Fibroblast of the conjunctiva (primary cell): ENCODE measurements at regions not wholly inside any gene's neighbourhood (a gene's known extent, or its start where the extent isn't known, plus 50 kb on each side); places are given as distances from the start of the nearest gene placed in this dataset.
"Not testable (repeated sequence)": the region's sequence is repeated elsewhere in the genome, so short reads cannot be mapped to it uniquely, and the experiment has no call there.

Experiments used
- DNase-seq: peaks from one replicate; pipeline ENCODE4 v3.0.0-alpha.2; 2010; ENCODE audit warnings: low read depth

- DNase-seq = not testable (repeated sequence)
Measured at GRCh38 chr15:69684823-69685222, 232.2 kb downstream of the RPLP1 start.

DNA sequence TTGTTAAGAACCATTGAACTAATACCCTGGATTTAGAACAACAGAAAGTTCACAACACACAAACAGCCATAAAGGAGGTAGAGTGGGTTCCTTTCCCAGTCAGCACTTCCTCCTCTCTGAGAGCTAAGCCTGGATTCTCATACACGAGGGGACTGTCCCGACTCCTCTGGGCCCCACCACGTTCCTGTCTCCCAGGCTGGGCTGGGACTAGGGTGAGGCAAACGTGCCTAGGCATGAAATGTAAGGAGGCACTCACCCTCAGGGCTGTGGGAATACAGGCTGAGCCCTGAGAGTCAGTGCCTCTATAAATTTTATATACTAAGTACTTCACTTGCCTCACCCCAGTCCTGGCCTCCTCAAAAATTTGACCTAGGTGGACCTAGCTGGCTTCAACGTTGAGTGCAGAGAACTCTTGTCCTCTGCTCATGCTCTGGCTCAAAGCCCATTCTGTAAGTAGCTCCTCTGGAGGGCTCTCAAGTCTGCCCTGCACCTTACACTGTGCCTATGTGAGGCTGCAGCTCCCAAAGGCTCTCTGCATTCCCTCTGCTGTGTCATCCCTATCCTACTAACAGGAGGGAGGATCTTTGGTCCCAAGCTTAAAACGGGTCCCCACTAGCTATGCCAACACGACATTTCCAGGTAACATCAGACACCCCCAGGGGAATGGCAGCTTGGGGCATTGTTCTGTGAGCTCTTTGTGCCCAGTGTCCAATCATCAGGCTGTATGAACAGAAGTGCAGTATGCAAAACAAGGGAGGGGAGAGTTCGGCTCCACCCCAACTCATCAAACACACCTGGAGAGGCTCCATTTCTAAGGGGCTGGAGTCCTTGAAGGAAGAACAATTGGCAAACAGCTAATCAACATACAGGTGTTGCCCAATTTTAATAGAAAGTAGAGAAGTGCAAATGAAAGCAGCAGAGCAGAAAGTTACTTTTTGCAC, 233.2 kb downstream of the RPLP1 start:
- DNase-seq = no peak

DNA sequence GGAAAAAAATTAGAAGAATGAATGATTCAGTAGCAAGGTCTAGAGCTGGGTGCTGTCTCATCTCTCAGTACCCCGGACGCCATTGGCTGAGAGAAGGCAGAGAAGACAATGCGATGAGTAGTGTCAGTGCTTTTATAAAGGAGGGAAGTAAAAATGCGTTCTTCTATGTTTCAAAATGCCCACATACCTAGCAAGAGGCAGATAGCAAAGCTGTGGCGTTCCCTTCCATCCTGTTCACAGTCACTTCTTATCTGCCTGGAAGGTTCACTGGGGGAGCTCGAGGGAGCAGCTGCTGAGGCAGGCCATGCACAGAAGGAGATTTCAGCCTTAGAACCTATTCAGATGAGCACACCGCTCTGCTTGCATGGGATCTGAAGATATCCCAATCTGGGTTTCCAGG, 234.0 kb downstream of the RPLP1 start:
- no peak for DNase-seq

DNA sequence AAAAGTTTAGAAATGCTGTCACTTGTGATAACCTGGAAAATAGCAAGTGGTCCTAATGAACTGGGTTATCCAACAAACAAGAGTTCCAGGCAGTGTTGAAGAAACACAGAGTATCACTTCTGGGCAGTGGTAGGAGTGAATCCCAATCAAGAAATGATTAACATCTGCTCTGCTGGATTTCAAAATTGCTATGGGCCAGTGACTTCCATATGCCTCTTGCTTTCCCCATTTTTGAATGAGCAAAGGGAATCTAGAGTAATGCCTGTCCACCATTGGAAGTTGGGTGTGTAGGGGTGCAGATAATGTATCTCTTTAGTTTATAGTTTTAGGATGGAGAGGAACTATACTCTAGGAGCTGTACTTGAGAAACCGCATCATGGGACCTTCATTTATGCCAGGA, 236.5 kb downstream of the RPLP1 start:
- DNase-seq = no peak

DNA sequence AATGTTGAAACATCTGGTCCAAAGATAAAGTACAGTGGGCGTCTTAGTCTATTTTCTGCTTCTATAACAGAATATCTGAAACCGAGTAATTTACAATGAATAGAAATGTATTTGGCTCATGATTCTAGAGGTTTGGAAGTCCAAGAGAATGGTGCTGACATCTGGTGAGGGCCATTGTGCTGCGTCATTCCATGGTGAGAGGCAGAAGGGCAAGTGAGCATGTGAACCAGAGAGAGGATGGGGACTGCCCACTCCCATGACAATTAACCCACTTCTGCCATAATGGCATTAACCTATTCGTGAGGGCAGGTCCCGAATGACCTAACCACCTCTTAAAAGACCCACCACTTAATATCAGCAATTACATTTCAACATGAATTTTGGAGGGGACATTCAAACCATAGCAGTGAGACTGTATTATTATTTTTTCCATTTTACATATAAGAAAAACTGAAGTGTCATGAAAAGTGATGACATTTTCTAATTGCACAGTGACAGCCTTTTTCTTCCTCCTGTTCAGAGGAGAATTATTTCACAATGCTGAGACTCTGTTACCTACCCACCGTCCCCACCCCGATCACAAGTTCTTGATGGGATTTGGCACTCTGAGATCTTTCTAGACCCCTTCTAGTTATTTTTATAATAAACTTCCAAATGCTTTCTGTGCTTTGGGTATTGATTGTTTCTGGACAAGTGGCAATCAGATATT, 238.8 kb downstream of the RPLP1 start:
- DNase-seq = no peak

DNA sequence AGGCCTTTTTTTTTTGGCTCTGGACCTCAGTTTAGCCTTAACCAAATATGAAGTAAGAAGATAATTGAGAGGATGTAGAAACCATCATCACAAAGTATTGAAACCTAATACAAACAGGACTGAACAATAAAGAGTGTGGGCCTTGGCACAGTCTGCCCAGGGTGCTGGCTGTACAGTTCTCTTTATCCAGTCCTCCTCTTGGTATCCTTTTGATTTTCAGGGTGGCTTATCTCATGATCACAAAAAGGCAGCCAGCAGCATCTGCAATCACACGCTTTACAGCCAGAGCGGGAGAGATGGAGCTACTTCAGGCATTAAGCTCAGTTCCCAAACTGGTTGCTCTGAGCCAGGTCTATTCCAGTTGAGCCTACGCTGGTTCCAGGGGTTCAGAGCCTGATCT, 239.7 kb downstream of the RPLP1 start:
- no peak for DNase-seq

DNA sequence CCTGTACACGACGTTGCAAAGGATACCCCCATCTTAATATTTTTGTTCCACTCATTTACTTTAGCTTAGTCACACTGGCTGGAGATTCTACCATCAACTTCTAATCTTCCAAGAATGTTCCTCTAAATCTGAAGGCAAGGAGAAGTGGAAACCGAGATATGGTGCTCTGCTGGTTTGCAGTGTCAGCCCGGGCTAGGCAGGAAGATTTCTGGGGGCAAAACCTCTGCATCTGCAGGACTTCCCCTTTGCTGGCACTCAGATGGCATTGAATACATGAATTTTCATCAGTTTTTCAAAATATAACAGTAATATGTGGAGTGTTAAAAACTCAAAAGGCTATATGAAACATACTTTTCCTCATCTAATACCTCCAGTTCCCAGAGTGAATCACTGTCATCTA, 240.4 kb downstream of the RPLP1 start:
- no peak for DNase-seq

DNA sequence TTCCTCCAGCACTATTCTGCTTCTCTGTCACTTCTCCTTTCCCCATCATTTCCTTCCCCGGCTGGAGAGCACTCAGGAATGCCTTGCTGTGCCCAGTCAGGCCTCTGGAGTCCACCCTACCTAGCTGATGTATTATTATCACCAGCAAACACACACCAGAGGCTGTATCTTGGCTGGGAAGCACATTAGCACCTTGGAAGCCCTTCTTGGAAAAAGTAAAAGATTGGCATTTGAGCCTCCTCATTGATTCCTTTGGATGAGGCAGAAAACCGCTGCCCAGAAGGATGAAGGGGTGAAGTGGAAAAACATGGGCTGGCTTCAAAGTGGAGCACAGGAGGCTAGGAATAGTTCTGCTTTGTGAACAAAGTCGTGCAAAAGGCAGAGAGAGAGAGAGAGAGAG, 244.3 kb downstream of the RPLP1 start:
- DNase-seq = no peak

GRCh38 chr15:69697916-69698315, 245.3 kb downstream of the RPLP1 start:
- no peak for DNase-seq

DNA sequence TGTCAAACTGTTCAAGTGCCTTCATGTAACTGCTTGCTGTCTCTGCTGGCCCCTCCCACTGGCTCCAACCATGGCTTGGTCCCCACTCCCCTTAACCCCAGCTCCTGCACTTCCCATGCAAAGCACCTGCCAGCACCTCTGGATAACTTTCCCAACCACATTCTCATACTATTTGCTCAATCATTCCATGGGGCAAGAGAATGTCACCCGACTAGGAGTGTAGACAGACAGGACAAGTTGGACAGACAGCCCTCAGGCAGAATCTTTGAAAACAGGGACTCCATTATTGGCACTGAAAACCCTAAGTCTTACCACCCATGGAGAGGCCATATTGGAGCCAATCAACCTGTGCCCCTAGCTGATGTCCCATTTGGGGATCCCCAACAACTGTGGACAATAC, 246.5 kb downstream of the RPLP1 start:
- no peak for DNase-seq

DNA sequence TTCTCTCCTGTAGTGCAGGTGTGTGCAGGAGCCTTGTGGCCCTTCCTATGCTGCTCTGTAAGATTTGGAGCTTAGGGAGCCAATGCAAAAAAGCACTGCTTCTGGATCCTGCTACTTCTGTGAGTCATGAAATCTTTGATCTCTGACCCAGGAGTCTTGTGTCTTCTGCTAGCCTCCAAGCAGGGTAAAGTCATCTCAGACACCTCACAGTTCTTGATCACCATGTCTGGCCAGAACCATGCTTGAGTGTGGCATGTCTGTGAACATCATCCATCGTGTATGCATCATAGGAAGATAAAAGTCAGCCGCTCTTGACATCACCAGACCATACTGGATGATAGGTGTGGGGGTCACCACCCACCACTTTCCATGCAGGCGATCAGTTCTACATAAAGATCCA, 247.8 kb downstream of the RPLP1 start:
- no peak for DNase-seq

DNA sequence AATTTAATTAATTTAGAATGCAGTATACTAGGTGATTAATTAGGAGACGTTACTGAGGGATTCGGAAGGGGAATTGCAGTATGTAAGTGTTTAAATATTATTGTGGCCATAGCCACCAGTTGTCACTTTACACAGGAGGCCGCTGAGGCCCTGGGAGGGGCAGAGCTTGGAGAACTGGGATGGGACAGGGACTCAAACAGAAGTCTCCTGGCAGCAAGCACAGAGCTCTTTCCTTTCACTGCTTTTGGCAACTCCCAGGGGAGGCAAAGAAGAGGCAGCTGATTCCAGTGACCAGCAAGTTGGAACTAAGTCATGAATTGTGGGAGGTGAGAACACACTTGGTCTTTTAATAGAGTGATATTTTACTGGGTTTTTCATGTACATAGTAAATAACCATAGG, 248.6 kb downstream of the RPLP1 start:
- DNase-seq = no peak

DNA sequence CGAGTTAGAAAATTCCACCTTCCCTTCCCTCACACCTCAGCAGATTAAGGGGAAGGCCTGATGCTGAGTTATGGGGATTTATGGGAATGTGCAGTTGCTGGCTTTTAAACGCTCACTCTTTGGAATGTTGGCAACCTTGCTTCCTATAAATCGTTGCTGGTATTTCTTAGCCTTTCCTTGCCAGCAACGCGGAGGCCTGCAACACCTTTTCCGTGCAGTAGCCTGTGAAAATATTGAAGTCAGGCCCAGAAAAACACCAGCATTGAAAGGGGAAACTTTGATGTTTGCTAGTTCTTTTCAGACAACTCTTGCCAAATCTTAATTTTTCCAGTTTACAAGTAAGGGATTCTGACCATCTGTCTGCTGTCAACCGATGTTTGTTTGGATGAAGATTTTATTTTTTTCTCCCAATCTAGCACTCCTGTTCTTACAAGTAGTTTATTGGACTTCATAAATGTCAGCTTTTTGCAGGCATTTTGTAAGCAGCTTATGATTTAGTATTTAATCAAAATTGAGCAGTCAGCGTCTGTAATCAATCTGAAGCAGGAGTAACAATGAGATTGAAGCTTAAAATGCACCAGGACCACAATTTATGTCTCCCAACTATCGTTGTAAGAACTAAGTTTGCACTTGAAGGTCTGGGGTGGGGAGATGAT, 251.0 kb downstream of the RPLP1 start:
- DNase-seq = no peak

DNA sequence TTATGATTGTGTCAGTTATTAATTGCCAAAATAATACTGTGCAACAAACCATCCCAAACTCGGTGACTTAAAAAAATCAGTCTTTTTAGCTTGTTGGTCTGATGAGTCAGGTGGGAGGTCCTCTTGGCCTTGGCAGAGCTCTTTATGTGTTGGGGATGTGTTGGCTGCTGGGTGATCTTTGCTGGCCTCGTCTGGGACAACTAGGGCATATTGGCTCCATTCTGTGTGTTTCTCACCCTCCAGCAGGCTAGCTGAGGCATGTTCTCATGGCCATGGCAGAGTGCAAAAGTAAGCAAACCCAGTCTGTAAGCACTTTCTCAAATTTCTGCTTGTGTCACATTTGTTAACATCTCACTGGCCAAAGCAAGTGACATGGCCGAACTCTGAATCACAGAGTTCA, 251.6 kb downstream of the RPLP1 start:
- DNase-seq = no peak

- no peak for DNase-seq
Measured at GRCh38 chr15:69704700-69705099, 252.1 kb downstream of the RPLP1 start.

DNA sequence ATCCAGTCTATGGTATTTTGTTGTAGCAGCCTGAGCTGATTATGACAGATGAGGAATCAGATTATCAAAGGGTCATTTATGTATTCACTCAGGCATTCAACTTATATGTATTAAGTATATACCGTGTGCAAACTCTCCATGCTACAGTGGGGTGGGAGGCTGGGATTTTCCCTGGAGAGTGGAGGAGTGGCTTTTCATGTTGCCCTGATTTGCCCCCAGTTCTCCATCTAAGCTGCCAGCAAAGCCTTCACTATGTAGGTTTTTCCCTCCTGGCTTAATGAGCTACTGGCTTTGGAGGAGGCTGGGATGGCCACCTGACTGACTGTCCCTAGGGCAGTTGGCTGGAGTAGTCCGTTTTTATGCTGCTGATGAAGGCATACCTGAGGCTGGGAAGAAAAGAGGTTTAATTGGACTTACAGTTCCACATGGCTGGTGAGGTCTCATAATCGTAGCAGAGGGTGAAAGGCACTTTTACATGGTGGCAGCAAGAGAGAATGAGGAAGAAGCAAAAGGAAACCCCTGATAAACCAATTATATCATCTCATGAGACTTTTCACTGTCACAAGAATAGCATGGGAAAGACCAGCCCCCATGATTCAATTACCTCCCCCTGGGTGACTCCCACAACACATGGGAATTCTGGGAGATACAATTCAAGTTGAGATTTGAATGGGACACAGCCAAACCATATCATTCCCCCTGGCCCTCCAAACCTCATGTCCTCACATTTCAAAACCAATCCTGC, 253.9 kb downstream of the RPLP1 start:
- no peak for DNase-seq

GRCh38 chr15:69707241-69707640, 254.6 kb downstream of the RPLP1 start:
- DNase-seq = not testable (repeated sequence)

- not testable (repeated sequence) for DNase-seq
Measured at GRCh38 chr15:69708436-69709122, 256.0 kb downstream of the RPLP1 start.

- no peak for DNase-seq
Measured at GRCh38 chr15:69712991-69713390, 260.4 kb downstream of the RPLP1 start.

- DNase-seq = no peak
Measured at GRCh38 chr15:69713726-69714559, 261.3 kb downstream of the RPLP1 start.

- no peak for DNase-seq
Measured at GRCh38 chr15:69715210-69715609, 262.6 kb downstream of the RPLP1 start.
